ENCODE measurements at regions not wholly inside any gene's neighbourhood (a gene's known extent, or its start where the extent isn't known, plus 50 kb on each side); places are given as distances from the start of the nearest gene placed in this dataset.

GRCh38 chr9:86708918-86709835 lies 238.1 kb downstream of the GAS1 start:
- no peak for TF ChIP-seq EZH2 (IDR thresholded peaks at IDR 0.05; ENCODE audit: low read depth)
- TF ChIP-seq CTCF (conservative IDR thresholded peaks at IDR 0.05), result no peak
- H2AFZ ChIP-seq, result no peak overlapping the region
- no TSS peak for BruUV-seq (replicated peaks)
- ChIA-PET CTCF (no interaction called here), POLR2A (ENCODE audit: unreplicated experiment) (no interaction called here)
- H4K20me1 ChIP-seq (ENCODE audit: insufficient read depth), result no peaks in the 10 kb centered on the region
- H3K4me2 ChIP-seq, result no peak overlapping the region
- intact Hi-C loops (cut with micrococcal nuclease; ENCODE audit: unreplicated experiment), result no loop called here
- H3K4me1 ChIP-seq (replicated peaks; ENCODE audit: insufficient read depth), result no peaks in the 10 kb centered on the region
- H3K27me3 ChIP-seq (ENCODE audit: insufficient read depth, low read depth), result no peaks in the 10 kb centered on the region
- no peaks in the 10 kb centered on the region for H3K9me2 ChIP-seq (ENCODE audit: insufficient read depth)
- H3K79me2 ChIP-seq (ENCODE audit: low read depth), result no peaks in the 10 kb centered on the region
- H3F3A ChIP-seq (ENCODE audit: insufficient read depth, low read depth), result no peaks in the 10 kb centered on the region
- DNase-seq, result no peak
- H3K27ac ChIP-seq, result no peak overlapping the region
- H3K4me3 ChIP-seq, result no peak overlapping the region
- H3K36me3 ChIP-seq (ENCODE audit: low read depth), result no peaks in the 10 kb centered on the region
- H3K9me3 ChIP-seq (ENCODE audit: insufficient read depth, low read depth), result no peaks in the 10 kb centered on the region

- CTCF ChIA-PET, result no interaction called here
- no peaks in the 10 kb centered on the region for H3K9me3 ChIP-seq (ENCODE audit: insufficient read depth, low read depth)
- H3F3A ChIP-seq (ENCODE audit: insufficient read depth, low read depth), result no peaks in the 10 kb centered on the region
- no peaks in the 10 kb centered on the region for H3K36me3 ChIP-seq (ENCODE audit: low read depth)
- H3K27me3 ChIP-seq (ENCODE audit: insufficient read depth, low read depth), result no peaks in the 10 kb centered on the region
- H3K9me2 ChIP-seq (ENCODE audit: insufficient read depth), result no peaks in the 10 kb centered on the region
- POLR2A ChIA-PET (ENCODE audit: unreplicated experiment), result interaction anchor here (0.6 kb wide), 1 partner anchor 13 kb away, joined by 4 read pairs; no protein-coding TSS in a partner anchor
- H3K4me3 ChIP-seq, result no peak overlapping the region
- H3K4me1 ChIP-seq (replicated peaks; ENCODE audit: insufficient read depth), result no peaks in the 10 kb centered on the region; the same call in 1 of the 2 replicates
- no TSS peak for BruUV-seq (replicated peaks)
- H4K20me1 ChIP-seq (ENCODE audit: insufficient read depth), result no peaks in the 10 kb centered on the region
- no peaks in the 10 kb centered on the region for H3K79me2 ChIP-seq (ENCODE audit: low read depth)
- H3K27ac ChIP-seq, result no peak overlapping the region
- intact Hi-C loops (cut with micrococcal nuclease; ENCODE audit: unreplicated experiment), result no loop called here
- H2AFZ ChIP-seq, result no peak overlapping the region
- H3K4me2 ChIP-seq, result no peak overlapping the region
- no peak for DNase-seq
- TF ChIP-seq CTCF (conservative IDR thresholded peaks at IDR 0.05), result no peak
- TF ChIP-seq EZH2 (IDR thresholded peaks at IDR 0.05; ENCODE audit: low read depth), result no peak
Measured at GRCh38 chr9:86707932-86708510, 239.3 kb downstream of the GAS1 start.

- Histone ChIP-seq H2AFZ (no peak overlapping the region), H3K36me3 (ENCODE audit: low read depth) (no peaks in the 10 kb centered on the region), H3K27ac (no peak overlapping the region), H4K20me1 (ENCODE audit: insufficient read depth) (no peaks in the 10 kb centered on the region), H3F3A (ENCODE audit: insufficient read depth, low read depth) (no peaks in the 10 kb centered on the region), H3K4me3 (no peak overlapping the region), H3K4me2 (no peak overlapping the region), H3K9me3 (ENCODE audit: insufficient read depth, low read depth) (no peaks in the 10 kb centered on the region), H3K27me3 (ENCODE audit: insufficient read depth, low read depth) (no peaks in the 10 kb centered on the region), H3K79me2 (ENCODE audit: low read depth) (no peaks in the 10 kb centered on the region), H3K9me2 (ENCODE audit: insufficient read depth) (no peaks in the 10 kb centered on the region), H3K4me1 (replicated peaks; ENCODE audit: insufficient read depth) (no peaks in the 10 kb centered on the region; the same call in 1 of the 2 replicates)
- POLR2A ChIA-PET (ENCODE audit: unreplicated experiment), result no interaction called here
- CTCF ChIA-PET, result no interaction called here
- intact Hi-C loops (cut with micrococcal nuclease; ENCODE audit: unreplicated experiment), result no loop called here
- TF ChIP-seq CTCF (conservative IDR thresholded peaks at IDR 0.05) (no peak), EZH2 (IDR thresholded peaks at IDR 0.05; ENCODE audit: low read depth) (no peak)
- no peak for DNase-seq
- no TSS peak for BruUV-seq (replicated peaks)
Measured at GRCh38 chr9:86706391-86706790, 240.9 kb downstream of the GAS1 start.

Data from PC-9 (cell line).